ENCODE measurements at regions not wholly inside any gene's neighbourhood (a gene's known extent, or its start where the extent isn't known, plus 50 kb on each side); places are given as distances from the start of the nearest gene placed in this dataset.

DNA sequence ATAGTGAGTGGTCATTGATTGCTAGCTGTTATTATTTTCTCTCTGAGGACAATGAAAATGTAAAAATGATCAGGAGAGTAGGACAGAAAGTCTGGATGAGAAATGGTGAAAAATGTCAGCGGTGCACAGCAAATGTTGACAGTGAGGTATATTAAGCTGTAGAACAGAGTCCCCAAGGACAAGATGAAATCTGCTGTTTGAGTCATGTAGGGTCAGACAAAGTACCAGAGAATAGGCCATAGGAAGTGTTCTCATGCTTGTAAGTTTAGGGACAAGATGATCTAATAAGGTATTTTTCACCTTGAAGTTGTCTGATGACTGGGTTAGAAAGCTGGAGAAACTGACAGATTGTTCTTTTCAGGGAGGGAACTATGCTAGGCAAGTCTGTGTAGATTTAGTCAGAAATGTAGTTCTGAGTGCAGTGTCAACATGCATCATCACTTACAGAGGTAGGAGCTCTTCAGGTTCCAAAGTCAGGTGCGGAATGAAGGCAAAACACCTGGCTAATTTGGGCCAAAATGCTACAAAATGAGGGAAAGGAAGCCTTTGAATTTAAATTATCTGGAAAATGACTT, 369.3 kb downstream of the DLEU7 start:
- no peak overlapping the region for H3K9ac ChIP-seq (ENCODE audit: extremely low read depth, insufficient read length, low read length)
- H3T11ph ChIP-seq (ENCODE audit: low read length): no peak overlapping the region
- H2AFZ ChIP-seq (ENCODE audit: low read length): no peak overlapping the region
- H4K20me1 ChIP-seq (ENCODE audit: control insufficient read depth, insufficient read depth, insufficient read length): no peaks in the 10 kb centered on the region
- no peak overlapping the region for H2BK20ac ChIP-seq (ENCODE audit: low read depth, low read length, poor library complexity, severe bottlenecking)
- H2BK5ac ChIP-seq (ENCODE audit: insufficient read length, low read length): no peak overlapping the region
- H4K91ac ChIP-seq (ENCODE audit: insufficient read length, low read depth, low read length): no peak overlapping the region
- H3K79me1 ChIP-seq (ENCODE audit: insufficient read depth, low read depth, low read length, poor library complexity, severe bottlenecking): no peaks in the 10 kb centered on the region
- H2BK120ac ChIP-seq (ENCODE audit: low read depth, low read length, poor library complexity, severe bottlenecking): no peak overlapping the region
- H3K4me3 Mint-ChIP-seq: no peak overlapping the region
- H3K23me2 ChIP-seq (ENCODE audit: insufficient read length, low read depth, low read length, poor library complexity, severe bottlenecking): no peaks in the 10 kb centered on the region
- no peaks in the 10 kb centered on the region for H3K36me3 Mint-ChIP-seq (ENCODE audit: insufficient read depth in 1 of 3, low read depth in 3 of 3)
- no peak overlapping the region for H2BK15ac ChIP-seq (ENCODE audit: low read depth, low read length)
- H3K4ac ChIP-seq (ENCODE audit: low read depth, low read length): no peak overlapping the region
- no peaks in the 10 kb centered on the region for H3K27me3 Mint-ChIP-seq (ENCODE audit: low read depth)
- H2BK12ac ChIP-seq (ENCODE audit: insufficient read length, low read depth, low read length): no peak overlapping the region
- H3K14ac ChIP-seq (ENCODE audit: insufficient read depth, low read length): no peak overlapping the region
- no peak overlapping the region for H3K18ac ChIP-seq (ENCODE audit: insufficient read length, low read depth, low read length)
- no peak overlapping the region for H3K23ac ChIP-seq (ENCODE audit: insufficient read length, low read depth, low read length)
- no peak overlapping the region for H2AK5ac ChIP-seq (ENCODE audit: insufficient read length, low read length)
- WGBS (ENCODE audit: extremely low coverage, insufficient read length, low lambda C conversion rate): no CpG with 5 or more reads among the region's 2 CpGs
- no peaks in the 10 kb centered on the region for H3K79me2 ChIP-seq (ENCODE audit: insufficient read depth, low read length)
- no peak overlapping the region for H4K8ac ChIP-seq (replicated peaks; ENCODE audit: insufficient read length, low read depth, low read length)
- H3K27ac Mint-ChIP-seq: no peak overlapping the region
- TF ChIP-seq, protein P1, sequence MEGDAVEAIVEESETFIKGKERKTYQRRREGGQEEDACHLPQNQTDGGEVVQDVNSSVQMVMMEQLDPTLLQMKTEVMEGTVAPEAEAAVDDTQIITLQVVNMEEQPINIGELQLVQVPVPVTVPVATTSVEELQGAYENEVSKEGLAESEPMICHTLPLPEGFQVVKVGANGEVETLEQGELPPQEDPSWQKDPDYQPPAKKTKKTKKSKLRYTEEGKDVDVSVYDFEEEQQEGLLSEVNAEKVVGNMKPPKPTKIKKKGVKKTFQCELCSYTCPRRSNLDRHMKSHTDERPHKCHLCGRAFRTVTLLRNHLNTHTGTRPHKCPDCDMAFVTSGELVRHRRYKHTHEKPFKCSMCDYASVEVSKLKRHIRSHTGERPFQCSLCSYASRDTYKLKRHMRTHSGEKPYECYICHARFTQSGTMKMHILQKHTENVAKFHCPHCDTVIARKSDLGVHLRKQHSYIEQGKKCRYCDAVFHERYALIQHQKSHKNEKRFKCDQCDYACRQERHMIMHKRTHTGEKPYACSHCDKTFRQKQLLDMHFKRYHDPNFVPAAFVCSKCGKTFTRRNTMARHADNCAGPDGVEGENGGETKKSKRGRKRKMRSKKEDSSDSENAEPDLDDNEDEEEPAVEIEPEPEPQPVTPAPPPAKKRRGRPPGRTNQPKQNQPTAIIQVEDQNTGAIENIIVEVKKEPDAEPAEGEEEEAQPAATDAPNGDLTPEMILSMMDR (conservative IDR thresholded peaks at IDR 0.05): no peak
- H4K5ac ChIP-seq (ENCODE audit: insufficient read length, low read depth, low read length): no peak overlapping the region
- no peaks in the 10 kb centered on the region for H3K4me1 Mint-ChIP-seq
- H3K4me1 ChIP-seq (ENCODE audit: insufficient read depth, low read length): no peaks in the 10 kb centered on the region
- H3K27me3 ChIP-seq (ENCODE audit: insufficient read depth, low read length): no peaks in the 10 kb centered on the region
- no peak overlapping the region for H3K56ac ChIP-seq (ENCODE audit: insufficient read length, low read depth, low read length)
- no peak overlapping the region for H3K4me2 ChIP-seq (ENCODE audit: insufficient read depth, insufficient read length, low read length)
- H3K9me3 Mint-ChIP-seq: no peaks in the 10 kb centered on the region
- no peak for DNase-seq
- H3K9me3 ChIP-seq (ENCODE audit: control insufficient read depth, low read depth, low read length): no peaks in the 10 kb centered on the region
- no peak overlapping the region for H3K27ac ChIP-seq (ENCODE audit: insufficient read length, low read depth, low read length)

All from H9 (cell line).